ENCODE measurements at regions not wholly inside any gene's neighbourhood (a gene's known extent, or its start where the extent isn't known, plus 50 kb on each side); places are given as distances from the start of the nearest gene placed in this dataset.

DNA sequence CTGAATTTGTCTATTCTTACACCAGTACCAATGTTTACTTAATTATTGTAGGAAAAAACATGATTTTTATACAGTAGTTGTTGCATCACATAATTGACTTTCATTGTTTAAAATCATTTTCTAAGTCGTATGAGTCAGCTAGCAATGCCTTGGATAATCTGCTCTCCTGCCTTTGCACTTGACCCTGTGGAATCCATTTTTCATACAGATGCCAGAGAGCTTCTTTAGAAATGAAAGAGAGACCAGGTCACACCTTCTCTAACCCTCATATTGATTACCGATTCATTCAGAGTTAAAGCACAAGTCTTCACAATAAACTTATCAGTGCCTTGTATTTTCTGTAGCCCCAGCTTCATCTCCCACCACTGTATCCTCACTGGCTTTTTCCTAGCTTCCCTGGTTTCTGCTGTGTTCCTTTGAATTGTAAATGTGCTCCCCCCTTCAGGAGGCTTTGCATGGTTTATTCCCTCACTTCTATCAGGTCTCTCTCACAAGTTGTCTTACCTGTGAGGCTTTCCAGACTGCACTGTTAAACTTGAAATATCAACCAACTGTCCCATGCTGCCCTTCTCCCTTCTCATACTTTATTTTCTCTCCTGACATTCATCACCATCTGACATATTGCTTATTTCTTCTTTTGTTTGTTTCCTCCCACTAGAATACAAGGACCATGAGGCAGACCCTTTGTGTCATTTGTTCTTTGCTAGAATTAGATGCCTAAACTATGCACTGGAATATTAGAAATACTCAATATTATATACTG is 662.0 kb upstream of the GBE1 start:
- TF ChIP-seq, protein P1, sequence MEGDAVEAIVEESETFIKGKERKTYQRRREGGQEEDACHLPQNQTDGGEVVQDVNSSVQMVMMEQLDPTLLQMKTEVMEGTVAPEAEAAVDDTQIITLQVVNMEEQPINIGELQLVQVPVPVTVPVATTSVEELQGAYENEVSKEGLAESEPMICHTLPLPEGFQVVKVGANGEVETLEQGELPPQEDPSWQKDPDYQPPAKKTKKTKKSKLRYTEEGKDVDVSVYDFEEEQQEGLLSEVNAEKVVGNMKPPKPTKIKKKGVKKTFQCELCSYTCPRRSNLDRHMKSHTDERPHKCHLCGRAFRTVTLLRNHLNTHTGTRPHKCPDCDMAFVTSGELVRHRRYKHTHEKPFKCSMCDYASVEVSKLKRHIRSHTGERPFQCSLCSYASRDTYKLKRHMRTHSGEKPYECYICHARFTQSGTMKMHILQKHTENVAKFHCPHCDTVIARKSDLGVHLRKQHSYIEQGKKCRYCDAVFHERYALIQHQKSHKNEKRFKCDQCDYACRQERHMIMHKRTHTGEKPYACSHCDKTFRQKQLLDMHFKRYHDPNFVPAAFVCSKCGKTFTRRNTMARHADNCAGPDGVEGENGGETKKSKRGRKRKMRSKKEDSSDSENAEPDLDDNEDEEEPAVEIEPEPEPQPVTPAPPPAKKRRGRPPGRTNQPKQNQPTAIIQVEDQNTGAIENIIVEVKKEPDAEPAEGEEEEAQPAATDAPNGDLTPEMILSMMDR (IDR thresholded peaks at IDR 0.05), result no peak
- TF ChIP-seq POLR2A (IDR thresholded peaks at IDR 0.05), result no peak

All from testis (tissue), 2 donors.